HG03558 (cell line): ENCODE measurements at regions not wholly inside any gene's neighbourhood (a gene's known extent, or its start where the extent isn't known, plus 50 kb on each side); places are given as distances from the start of the nearest gene placed in this dataset.

ENCODE experiments used
- ATAC-seq: cut with Tn5 transposase; IDR thresholded peaks from one replicate; pipeline ENCODE4 v1.9.1; 2021; ENCODE audit warnings: moderate number of reproducible peaks; ENCODE audit not compliant: unreplicated experiment; ENCODE audit errors: extremely low read depth

- ATAC-seq, result no peak
Measured at GRCh38 chr14:44163946-44164345, 343.1 kb downstream of the FSCB start.

- no peak for ATAC-seq
Measured at GRCh38 chr14:44162197-44162596, 344.9 kb downstream of the FSCB start.

GRCh38 chr14:44154874-44155273 lies 352.2 kb downstream of the FSCB start:
- no peak for ATAC-seq

DNA sequence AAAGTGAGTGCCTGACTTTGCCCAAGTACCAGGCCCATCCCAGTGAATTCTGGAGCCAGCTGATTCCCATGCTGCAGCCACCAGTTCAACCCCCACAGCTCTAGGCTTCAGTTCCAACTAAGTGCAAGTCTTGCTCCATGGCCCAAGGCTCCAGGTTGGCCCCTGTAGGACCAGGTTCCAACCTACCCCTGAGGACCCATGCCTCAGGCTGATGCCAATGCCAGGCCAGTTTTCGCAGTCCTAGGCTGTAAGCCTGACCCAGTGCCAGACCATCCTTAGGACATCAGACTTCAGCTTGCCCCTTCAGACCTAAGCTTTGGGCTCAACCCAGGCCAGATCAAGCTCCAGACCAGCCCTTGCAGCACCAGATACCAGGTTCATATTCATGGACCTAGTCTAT lies 352.6 kb downstream of the FSCB start:
- no peak for ATAC-seq

DNA sequence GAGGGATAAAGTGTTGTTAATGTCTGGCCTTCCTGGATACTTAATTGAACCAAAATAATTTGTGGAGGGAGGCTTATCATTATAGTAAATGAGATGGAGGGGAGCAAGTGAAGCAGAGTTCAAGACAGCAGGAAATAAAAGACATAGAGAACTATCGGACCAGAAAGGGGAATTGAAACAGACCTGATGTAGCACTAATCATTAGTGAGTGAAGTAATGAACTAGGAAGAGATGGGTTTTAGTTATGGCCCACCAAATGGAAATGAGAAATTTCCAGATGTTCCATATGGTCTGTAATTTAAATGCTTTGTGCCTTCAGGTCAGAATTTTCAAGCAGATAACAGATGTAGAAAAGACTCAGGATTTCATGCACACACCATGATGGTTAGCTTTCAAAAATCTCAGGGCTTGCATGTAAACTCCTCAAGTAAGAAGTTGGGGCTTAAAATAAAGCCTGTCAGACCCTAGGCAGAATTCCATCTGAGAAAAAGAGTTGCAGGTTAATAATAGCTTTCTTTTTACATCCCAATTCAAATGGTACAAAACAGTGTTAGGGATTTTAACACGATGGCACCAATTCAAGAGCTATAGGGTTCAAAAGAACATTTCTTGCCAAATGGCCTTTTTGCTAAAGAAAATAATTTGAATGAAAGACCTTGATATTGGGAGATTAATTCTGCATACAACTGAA lies 355.8 kb downstream of the FSCB start:
- ATAC-seq, result no peak

- ATAC-seq, result no peak
Measured at GRCh38 chr14:44149597-44149996, 357.5 kb downstream of the FSCB start.

- ATAC-seq, result no peak
Measured at GRCh38 chr14:44142006-44142405, 365.1 kb downstream of the FSCB start.

DNA sequence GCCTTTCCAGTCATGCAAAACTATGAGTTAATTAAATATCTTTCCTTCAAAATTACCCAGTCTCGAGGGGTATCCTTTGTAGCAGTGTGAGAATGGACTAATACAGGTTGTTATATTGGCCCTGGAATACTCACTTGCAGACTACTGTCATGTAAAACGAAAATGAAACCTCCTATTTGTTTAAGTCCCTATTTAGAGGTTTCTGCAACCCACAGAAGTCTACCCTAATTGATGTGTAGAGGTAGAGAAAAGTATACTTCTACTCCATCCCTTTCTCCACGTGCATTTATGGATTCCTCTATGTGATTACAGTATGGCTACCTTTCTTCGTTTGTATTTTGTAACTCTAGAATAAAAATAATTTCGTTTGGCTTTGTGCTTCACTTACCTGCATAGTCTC lies 371.1 kb downstream of the FSCB start:
- ATAC-seq, result no peak

DNA sequence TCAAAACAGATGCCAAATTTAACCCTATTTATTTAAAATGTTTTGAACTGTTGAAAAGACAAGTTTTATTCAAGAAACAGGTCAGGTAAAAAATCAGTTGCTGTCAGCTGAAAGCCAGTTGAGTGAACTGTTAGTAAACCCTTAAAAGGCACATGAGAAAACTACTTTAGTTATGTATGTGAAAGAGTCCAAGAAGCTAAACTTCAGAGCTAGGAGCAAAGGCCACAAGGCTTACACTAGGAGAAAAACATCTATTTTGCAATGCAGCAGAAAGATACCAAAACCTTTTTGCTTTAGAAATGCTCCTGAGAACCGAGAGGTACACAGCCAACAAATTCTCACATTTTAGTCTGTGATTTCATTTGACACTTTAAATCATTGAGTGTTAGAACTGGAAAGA lies 375.2 kb downstream of the FSCB start:
- no peak for ATAC-seq

GRCh38 chr14:44113769-44114730 lies 393.0 kb downstream of the FSCB start:
- ATAC-seq, result no peak

DNA sequence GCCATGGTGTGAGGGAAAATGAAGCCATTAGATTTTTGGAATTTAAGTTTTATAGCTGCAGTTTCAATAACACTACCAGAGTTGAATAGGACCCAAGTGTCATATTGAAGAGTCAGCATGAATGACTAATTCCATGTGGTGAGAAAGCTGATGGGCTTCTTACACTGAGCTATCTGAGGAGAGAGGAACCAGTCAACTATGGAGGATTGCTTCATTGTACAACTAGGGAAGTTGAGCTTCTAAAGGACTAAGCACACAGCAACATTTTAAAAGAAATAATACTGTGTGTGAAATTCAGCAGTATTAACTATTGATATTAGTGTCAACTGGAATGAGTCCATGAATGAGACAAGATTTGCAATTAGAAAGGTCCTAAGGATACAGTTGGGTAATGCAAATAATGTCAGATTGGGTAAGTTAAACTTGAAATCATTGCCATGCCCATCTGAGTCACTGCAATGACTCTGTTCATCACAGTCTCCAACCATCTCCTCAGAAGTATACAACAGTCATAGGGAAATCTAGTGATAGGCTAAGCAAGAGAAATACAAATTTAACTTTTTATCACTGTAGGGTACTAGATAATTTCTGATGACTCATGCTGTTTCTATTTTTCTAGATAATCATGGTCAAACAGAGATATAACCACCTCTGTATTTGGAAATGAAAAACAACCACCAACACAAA lies 394.2 kb downstream of the FSCB start:
- no peak for ATAC-seq

- no peak for ATAC-seq
Measured at GRCh38 chr14:44109036-44109435, 398.0 kb downstream of the FSCB start.

DNA sequence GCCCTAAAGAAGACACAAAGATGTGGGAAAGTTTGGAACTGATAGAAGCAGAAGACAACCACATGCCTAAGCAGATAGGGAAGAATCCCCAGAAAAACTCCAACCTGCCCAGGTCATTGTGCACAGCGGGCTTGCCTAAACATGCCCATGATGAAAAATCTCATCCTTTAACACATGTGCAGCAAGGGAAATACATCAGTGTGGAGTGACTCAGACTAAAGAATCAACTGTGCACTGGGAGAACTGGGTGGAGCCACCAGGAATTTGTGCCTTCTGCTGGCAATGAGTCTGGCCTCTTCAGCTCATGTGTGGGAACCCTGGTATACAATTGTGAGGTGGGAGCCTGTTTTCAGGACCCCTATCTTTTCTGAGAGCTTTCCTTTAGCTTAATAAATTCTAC lies 398.5 kb downstream of the FSCB start:
- no peak for ATAC-seq

GRCh38 chr14:44107156-44107555 lies 399.9 kb downstream of the FSCB start:
- ATAC-seq, result no peak

- ATAC-seq, result no peak
Measured at GRCh38 chr14:44099743-44100488, 407.2 kb downstream of the FSCB start.

DNA sequence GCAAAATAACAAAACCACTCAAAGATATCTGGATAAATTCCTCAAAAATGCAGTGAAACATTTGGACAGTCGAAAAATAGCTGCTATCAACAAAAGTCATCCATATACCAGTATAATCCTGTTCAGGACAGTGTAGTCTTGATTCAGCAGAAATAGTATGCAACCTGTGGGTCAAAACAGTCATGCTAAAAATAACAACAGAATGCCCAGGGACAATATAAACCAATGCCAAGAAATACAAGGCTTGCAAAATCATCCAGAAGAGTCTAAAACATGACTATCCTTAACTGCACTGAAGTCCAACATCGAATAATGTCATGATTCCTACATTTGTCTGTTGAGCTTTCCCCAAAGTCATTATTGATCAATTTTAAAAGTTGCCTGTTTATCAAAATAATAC lies 425.9 kb downstream of the FSCB start:
- no peak for ATAC-seq

DNA sequence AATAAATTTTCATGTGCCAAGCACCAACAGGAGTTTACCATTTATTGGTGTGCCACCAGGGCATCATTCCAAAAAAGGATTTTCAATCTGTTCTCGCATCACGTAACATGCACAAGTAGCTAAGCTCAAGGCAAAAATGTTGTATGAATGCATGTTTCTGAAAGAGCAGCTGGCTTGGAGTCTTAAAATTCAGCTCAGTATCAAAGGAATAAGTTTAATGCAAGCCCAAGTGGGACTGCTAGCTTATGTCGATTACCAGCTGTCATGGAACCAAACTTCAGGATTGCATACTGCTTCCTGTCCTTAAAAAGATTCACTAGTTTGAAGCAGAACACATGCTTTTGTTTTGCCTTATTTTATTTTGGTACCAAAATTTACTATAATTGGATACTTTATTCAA lies 437.0 kb downstream of the FSCB start:
- ATAC-seq, result no peak

GRCh38 chr14:44053422-44053821 lies 453.7 kb downstream of the FSCB start:
- ATAC-seq, result no peak

DNA sequence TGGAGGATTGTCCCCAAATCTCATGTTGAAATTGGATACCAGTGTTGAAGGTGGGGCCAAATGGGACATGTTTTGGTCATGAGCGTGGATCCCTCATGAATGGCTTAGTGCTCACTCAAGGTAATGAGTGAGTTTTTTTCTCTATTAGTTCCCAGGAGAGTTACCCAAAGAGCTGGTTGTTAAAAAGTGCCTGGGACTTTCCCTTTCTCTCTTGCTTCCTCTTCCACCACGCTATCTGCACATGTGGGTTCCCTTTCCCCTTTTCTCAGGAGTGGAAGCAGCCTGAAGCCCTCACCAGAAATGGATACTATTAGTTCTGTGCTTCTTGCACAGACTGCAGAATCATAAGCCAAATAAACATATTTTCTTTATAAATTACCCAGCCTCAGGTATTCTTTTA lies 465.4 kb downstream of the FSCB start:
- no peak for ATAC-seq

DNA sequence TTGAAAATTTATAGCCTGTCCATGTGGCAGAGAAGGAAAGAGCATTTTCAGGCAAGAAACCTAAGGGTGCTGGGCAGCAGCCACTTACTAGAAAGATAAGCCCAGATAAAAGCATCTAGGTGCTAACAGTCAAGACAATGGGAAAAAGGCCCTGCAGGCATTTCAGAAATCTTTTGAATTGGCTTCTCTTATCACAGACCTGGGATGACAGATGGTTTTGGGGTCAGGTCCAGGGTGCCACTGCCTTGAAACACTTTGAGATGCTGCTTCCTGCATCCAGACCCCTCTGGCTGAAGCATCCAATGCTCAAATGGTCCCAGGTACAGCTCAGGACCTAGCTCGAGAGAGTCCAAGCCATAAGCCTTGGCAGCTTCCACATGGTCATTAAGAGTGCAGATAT lies 466.5 kb downstream of the FSCB start:
- ATAC-seq, result no peak
